Adrenal gland (tissue), 9 donors: ENCODE measurements at regions not wholly inside any gene's neighbourhood (a gene's known extent, or its start where the extent isn't known, plus 50 kb on each side); places are given as distances from the start of the nearest gene placed in this dataset.
A peak's percentile ranks its signal among the peaks of the same experiment; 100 is the strongest.

Experiments
- DNase-seq, 7 donors: peaks; one replicate each; pipeline ENCODE4 v3.0.0-alpha.2; 2019 to 2020
- H3K27ac ChIP-seq, 5 donors: fragments of 200-600 bp; sonication (generic) in 4 of 5; 1 replicate in 3 of 5; 2 replicates in 2 of 5; pipeline versions ENCODE4 v1.5.1 to v1.8.0; 2016 to 2020; ENCODE audit warnings: mild to moderate bottlenecking in 1 of 5
- H3K27me3 ChIP-seq: fragments of 200-600 bp; 2 replicates; pipeline ENCODE4 v1.8.0; 2021
- H3K36me3 ChIP-seq, 2 donors: fragments of 200-600 bp; replicated peaks in 1 of 2; 1 replicate in 1 of 2; 2 replicates in 1 of 2; pipeline versions ENCODE4 v1.5.1 to v1.8.0; 2018 to 2022
- H3K4me1 ChIP-seq, 2 donors: fragments of 200-600 bp; replicated peaks in 1 of 2; 1 replicate in 1 of 2; 2 replicates in 1 of 2; pipeline versions ENCODE4 v1.5.1 to v1.8.0; 2018 to 2021
- H3K4me3 ChIP-seq, 4 donors: fragments of 200-600 bp; sonication (generic) in 3 of 4; one replicate each; pipeline ENCODE4 v1.5.1; 2016 to 2018
- H3K9me3 ChIP-seq, 3 donors: fragments of 200-600 bp; sonication (generic) in 1 of 3; replicated peaks in 1 of 3; 1 replicate in 2 of 3; 2 replicates in 1 of 3; pipeline versions ENCODE4 v1.5.1 to v1.8.0; 2016 to 2021
- POLR2A ChIP-seq, 2 donors: fragments of 450-650 bp; IDR thresholded peaks; one replicate each; pipeline ENCODE4 v1.6.1; 2017; ENCODE audit warnings: antibody characterized with exemption in 2 of 2, mild to moderate bottlenecking in 2 of 2, moderate library complexity in 1 of 2
- WGBS, 4 donors: extraction: QIAGEN DNeasy Blood & Tissue Kit in 2 of 4; methylation state at CpG; one replicate each; pipeline versions ENCODE4 v1.1.5 to v1.1.7; 2013 to 2017; 5-methylcytosine and 5-hydroxymethylcytosine counted together
- intact Hi-C, 2 donors: fragments of 100-400 bp; cut with DNase I; formaldehyde crosslinking; loops; one replicate each; pipeline versions ENCODE4 v1.14.1 to v1.15.0; 2022 to 2023
- TF ChIP-seq, protein P1 (sequence below), 6 experiments: fragments of 450-650 bp in 4 of 6; fragments of 200-600 bp in 2 of 6; sonication (generic) in 1 of 6; IDR thresholded peaks; 1 replicate in 5 of 6; 2 replicates in 1 of 6; pipeline versions ENCODE4 v1.5.1 to v1.8.0; 2016 to 2021; ENCODE audit warnings: antibody characterized with exemption in 6 of 6, mild to moderate bottlenecking in 2 of 6, moderate library complexity in 1 of 6
- donor health status: healthy with polysubstance abuse.
- donor health status: Bipolar disorder and iron deficiency.
- donor health status: DM: yes; HTN: yes; CAD: no.
- donor health status: DM: no; HTN: no; CAD: no.
- donor health status: DM: no; HTN: no; CAD: no.

DNA sequence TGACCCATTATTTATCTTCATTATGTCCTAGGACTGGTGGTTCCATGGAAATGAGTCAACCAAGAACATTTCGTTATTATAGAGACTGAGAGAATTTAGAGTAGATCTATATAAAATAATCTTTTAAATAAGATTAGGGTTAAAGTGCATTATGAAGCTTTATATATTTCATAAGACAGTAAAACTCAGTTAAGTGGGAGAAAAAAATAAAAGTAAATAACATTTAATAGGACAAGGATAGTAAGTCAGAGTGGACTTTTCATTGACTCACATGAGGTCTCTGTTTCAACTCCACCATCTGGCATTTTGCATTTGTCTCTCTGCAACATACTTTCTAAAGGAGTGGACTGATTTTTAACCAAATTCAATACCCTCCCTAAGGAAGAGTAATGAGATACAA, 125.3 kb upstream of the CCDC68 start:
- no peak overlapping the region for H3K4me3 ChIP-seq
- no peaks in the 10 kb centered on the region for H3K27me3 ChIP-seq
- no peaks in the 10 kb centered on the region for H3K9me3 ChIP-seq
- 61 to 84% (median 65%) methylated on average over 1 of the region's 1 CpG for WGBS, 4 donors
- no peaks in the 10 kb centered on the region for H3K36me3 ChIP-seq
- no peak for DNase-seq
- intact Hi-C loops: no loop called here
- H3K4me1 ChIP-seq: no peaks in the 10 kb centered on the region
- H3K27ac ChIP-seq: no peak overlapping the region
- TF ChIP-seq POLR2A (IDR thresholded peaks at IDR 0.05): no peak
- TF ChIP-seq, protein P1, sequence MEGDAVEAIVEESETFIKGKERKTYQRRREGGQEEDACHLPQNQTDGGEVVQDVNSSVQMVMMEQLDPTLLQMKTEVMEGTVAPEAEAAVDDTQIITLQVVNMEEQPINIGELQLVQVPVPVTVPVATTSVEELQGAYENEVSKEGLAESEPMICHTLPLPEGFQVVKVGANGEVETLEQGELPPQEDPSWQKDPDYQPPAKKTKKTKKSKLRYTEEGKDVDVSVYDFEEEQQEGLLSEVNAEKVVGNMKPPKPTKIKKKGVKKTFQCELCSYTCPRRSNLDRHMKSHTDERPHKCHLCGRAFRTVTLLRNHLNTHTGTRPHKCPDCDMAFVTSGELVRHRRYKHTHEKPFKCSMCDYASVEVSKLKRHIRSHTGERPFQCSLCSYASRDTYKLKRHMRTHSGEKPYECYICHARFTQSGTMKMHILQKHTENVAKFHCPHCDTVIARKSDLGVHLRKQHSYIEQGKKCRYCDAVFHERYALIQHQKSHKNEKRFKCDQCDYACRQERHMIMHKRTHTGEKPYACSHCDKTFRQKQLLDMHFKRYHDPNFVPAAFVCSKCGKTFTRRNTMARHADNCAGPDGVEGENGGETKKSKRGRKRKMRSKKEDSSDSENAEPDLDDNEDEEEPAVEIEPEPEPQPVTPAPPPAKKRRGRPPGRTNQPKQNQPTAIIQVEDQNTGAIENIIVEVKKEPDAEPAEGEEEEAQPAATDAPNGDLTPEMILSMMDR (IDR thresholded peaks at IDR 0.05): no peak

DNA sequence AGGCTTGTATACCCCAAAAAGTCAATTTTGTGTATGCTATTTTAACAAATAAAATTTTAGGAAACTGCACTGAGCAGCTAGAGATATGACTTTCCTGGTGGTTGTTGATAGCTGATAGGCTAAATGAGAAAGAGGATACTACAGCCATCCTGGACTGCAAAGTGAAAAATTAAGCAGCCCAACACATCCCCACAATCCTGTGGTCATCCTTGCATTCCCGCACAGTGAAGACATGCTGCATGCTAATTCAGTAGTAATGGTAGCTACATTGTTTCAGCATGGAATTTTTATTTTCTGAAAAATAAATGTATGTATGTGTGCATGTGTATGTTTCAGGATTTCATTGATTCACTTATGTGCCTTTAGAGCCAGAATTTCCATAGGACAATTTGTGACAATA, 124.2 kb upstream of the CCDC68 start:
- DNase-seq: no peak
- WGBS, 4 donors: 75 to 100% (median 91%) methylated on average over 1 of the region's 1 CpG
- intact Hi-C loops: no loop called here

DNA sequence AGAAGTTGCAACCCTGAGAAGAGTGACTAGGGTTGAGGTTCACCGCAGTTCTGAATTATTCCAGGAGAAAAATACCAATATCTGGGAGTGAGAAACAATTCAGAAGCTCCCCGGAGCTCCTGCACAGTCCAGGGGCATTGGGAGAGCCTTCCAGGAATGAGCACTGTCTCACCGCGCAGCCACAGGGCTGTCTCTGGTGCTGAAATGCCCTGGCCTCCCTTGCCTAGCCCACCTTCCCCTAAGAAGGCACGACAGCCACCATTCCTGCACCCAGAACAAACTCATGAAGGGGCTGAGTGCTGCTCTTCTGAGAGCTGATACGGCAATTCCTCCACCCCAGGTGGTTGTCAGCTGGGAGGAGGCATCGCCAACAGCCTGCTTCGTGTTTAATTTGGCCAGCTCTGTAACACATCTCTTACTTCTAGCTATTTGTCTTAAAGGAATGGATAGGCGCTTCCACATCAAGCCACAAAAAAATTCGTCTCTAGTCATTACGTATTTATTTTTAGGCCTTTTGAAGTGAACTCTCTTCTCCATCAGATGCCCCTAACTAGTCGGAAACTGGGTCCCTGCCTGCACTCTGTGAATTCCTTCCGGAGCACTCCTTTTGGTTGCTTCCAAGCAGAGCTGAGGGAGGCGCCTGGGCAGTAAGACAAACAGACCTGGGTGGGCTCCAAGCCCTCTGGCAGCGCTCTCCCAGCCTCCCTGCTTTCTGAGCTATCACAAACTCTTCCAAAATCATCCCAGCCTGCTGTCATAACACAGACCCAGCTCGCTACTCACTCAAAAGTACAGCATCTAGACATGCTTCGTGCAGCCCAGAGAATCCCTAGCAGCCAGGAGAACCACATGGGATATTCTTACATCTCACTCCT, 120.5 kb upstream of the CCDC68 start:
- intact Hi-C loops: no loop called here
- Histone ChIP-seq H3K4me3 (no peak overlapping the region), H3K36me3 (no peaks in the 10 kb centered on the region), H3K4me1 (no peaks in the 10 kb centered on the region), H3K27me3 (no peaks in the 10 kb centered on the region), H3K9me3 (no peaks in the 10 kb centered on the region), H3K27ac (peak overlapping the region in 2 of 5 donors; percentile 7 to 9)
- DNase-seq: no peak
- no peak for TF ChIP-seq POLR2A (IDR thresholded peaks at IDR 0.05)
- TF ChIP-seq, protein P1 (IDR thresholded peaks at IDR 0.05): no peak
- 49 to 69% (median 66%) methylated on average over 13 to 17 of the region's 17 CpGs for WGBS, 4 donors

More for the DNA sequence above, 124.2 kb upstream of the CCDC68 start:
- Histone ChIP-seq H3K27ac (no peak overlapping the region), H3K4me1 (no peaks in the 10 kb centered on the region), H3K36me3 (no peaks in the 10 kb centered on the region), H3K9me3 (no peaks in the 10 kb centered on the region), H3K4me3 (no peak overlapping the region), H3K27me3 (no peaks in the 10 kb centered on the region)
- TF ChIP-seq POLR2A (IDR thresholded peaks at IDR 0.05): no peak
- TF ChIP-seq, protein P1 (IDR thresholded peaks at IDR 0.05): no peak

DNA sequence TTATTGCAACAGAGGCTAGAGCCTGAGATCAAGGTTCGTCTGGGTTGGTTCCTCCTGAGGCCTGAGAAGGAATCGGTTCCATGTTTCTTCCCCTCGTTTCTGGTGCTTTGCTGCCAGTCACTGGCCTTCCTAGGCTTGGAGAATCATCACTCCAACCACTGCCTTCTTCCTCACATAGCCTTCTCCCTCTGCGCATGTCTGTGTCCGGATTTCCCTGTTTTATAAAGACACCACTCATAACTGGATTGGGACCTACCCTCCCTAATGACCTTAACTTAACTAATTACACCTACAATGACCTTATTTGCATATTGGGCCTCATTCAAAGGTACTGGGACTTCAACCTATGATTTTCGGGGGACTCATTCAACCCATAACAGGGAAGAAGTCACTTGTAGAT, 119.8 kb upstream of the CCDC68 start:
- H3K4me3 ChIP-seq: no peak overlapping the region
- intact Hi-C loops: no loop called here
- TF ChIP-seq, protein P1 (IDR thresholded peaks at IDR 0.05): no peak
- TF ChIP-seq POLR2A (IDR thresholded peaks at IDR 0.05): no peak
- no peaks in the 10 kb centered on the region for H3K36me3 ChIP-seq
- H3K9me3 ChIP-seq: no peaks in the 10 kb centered on the region
- WGBS, 4 donors: 69 to 81% (median 76%) methylated on average over 6 of the region's 6 CpGs
- no peaks in the 10 kb centered on the region for H3K4me1 ChIP-seq
- no peak for DNase-seq
- peak overlapping the region in 2 of 5 donors; percentile 7 to 75 for H3K27ac ChIP-seq
- H3K27me3 ChIP-seq: no peaks in the 10 kb centered on the region
